ENCODE measurements at regions not wholly inside any gene's neighbourhood (a gene's known extent, or its start where the extent isn't known, plus 50 kb on each side); places are given as distances from the start of the nearest gene placed in this dataset.

DNA sequence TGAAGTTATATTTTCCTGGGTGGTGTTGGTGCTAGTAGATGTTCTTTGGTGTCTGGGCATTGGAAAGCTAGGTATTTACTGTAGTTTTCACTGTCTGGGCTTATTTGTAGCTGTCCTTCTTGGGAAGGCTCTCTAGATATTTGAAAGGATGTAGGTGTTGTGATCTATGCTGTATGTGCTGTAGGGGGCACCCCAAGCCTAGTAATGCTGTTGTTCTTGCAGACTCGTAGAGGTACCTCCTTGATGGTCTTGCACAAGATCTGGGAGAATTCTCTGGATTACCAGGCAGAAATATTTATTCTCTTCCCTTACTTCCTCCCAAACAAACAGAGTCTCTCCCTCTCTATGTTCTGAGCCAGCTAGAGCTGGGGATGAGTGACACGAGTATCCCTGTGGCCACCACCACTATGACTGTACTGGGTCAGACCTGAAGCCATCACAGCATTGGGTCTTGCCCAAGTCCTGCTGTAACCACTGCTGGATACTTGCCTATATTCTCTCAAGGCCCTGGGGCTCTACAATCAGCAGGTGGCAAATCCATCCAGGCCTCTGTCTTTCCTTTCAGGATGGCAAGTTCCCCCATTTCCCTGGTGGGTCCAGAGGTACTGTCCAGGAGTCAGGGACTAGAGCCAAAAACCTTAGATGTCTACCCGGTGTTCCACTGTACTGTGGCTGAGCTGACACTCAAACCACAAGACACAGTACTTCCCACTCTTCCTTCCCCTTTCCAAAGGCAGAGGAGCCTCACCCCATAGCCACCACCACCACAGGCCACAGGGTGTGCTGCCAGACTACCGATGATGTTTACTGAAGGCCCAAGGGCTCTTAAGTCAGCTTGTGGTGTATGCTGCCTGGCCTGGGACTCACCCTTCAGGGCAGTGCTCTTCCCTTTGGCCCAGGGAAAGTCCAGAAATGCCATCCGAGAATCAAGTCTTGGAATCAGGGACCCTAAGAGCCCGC lies 195.2 kb upstream of the DPPA4 start:
- intact Hi-C loops (cut with micrococcal nuclease; ENCODE audit: unreplicated experiment), result loop anchor here (1.0 to 10.0 kb wide), 5 partner anchors 275 to 1805 kb away; no protein-coding TSS in a partner anchor
- Mint-ChIP-seq H3K27ac (ENCODE audit: unreplicated experiment) (peak overlapping the region; percentile 4), H3K27me3 (ENCODE audit: unreplicated experiment) (no peaks in the 10 kb centered on the region), H3K36me3 (ENCODE audit: insufficient read depth, unreplicated experiment) (no peaks in the 10 kb centered on the region), H3K4me1 (ENCODE audit: low read depth, unreplicated experiment) (peaks cover 15% of the 10 kb centered on the region), H3K9me3 (ENCODE audit: low read depth, unreplicated experiment) (peaks cover 2% of the 10 kb centered on the region), H3K4me3 (ENCODE audit: low read depth, unreplicated experiment) (no peak overlapping the region)
- DNase-seq, result peak; percentile 84
- peak; percentile 21 for TF ChIP-seq CTCF (IDR thresholded peaks at IDR 0.05; ENCODE audit: unreplicated experiment)
- BruUV-seq (replicated peaks), result no TSS peak
- CTCF ChIA-PET, result no interaction called here

GRCh38 chr3:109545746-109546145 lies 208.4 kb upstream of the DPPA4 start:
- no peaks in the 10 kb centered on the region for H3K36me3 Mint-ChIP-seq (ENCODE audit: insufficient read depth, unreplicated experiment)
- intact Hi-C loops (cut with micrococcal nuclease; ENCODE audit: unreplicated experiment), result no loop called here
- TF ChIP-seq CTCF (IDR thresholded peaks at IDR 0.05; ENCODE audit: unreplicated experiment), result no peak
- H3K9me3 Mint-ChIP-seq (ENCODE audit: low read depth, unreplicated experiment), result peaks cover 4% of the 10 kb centered on the region
- no peak for DNase-seq
- H3K27ac Mint-ChIP-seq (ENCODE audit: unreplicated experiment), result no peak overlapping the region
- no TSS peak for BruUV-seq (replicated peaks)
- H3K27me3 Mint-ChIP-seq (ENCODE audit: unreplicated experiment), result no peaks in the 10 kb centered on the region
- no peak overlapping the region for H3K4me3 Mint-ChIP-seq (ENCODE audit: low read depth, unreplicated experiment)
- peaks cover 18% of the 10 kb centered on the region for H3K4me1 Mint-ChIP-seq (ENCODE audit: low read depth, unreplicated experiment)
- CTCF ChIA-PET, result no interaction called here

GRCh38 chr3:109548192-109548938 lies 211.0 kb upstream of the DPPA4 start:
- Mint-ChIP-seq H3K4me3 (ENCODE audit: low read depth, unreplicated experiment) (no peak overlapping the region), H3K27ac (ENCODE audit: unreplicated experiment) (no peak overlapping the region), H3K9me3 (ENCODE audit: low read depth, unreplicated experiment) (no peaks in the 10 kb centered on the region), H3K4me1 (ENCODE audit: low read depth, unreplicated experiment) (peaks cover 18% of the 10 kb centered on the region), H3K36me3 (ENCODE audit: insufficient read depth, unreplicated experiment) (no peaks in the 10 kb centered on the region), H3K27me3 (ENCODE audit: unreplicated experiment) (no peaks in the 10 kb centered on the region)
- DNase-seq, result no peak
- no TSS peak for BruUV-seq (replicated peaks)
- CTCF ChIA-PET, result no interaction called here
- intact Hi-C loops (cut with micrococcal nuclease; ENCODE audit: unreplicated experiment), result no loop called here
- no peak for TF ChIP-seq CTCF (IDR thresholded peaks at IDR 0.05; ENCODE audit: unreplicated experiment)

- no TSS peak for BruUV-seq (replicated peaks)
- Mint-ChIP-seq H3K36me3 (ENCODE audit: insufficient read depth, unreplicated experiment) (no peaks in the 10 kb centered on the region), H3K4me1 (ENCODE audit: low read depth, unreplicated experiment) (peaks cover 24% of the 10 kb centered on the region), H3K27ac (ENCODE audit: unreplicated experiment) (no peak overlapping the region), H3K27me3 (ENCODE audit: unreplicated experiment) (no peaks in the 10 kb centered on the region), H3K4me3 (ENCODE audit: low read depth, unreplicated experiment) (no peak overlapping the region), H3K9me3 (ENCODE audit: low read depth, unreplicated experiment) (peaks cover 4% of the 10 kb centered on the region)
- DNase-seq, result no peak
- intact Hi-C loops (cut with micrococcal nuclease; ENCODE audit: unreplicated experiment), result loop anchor here (10.0 kb wide), 1 partner anchor 91 kb away; no protein-coding TSS in a partner anchor
- CTCF ChIA-PET, result interaction anchor here (0.6 kb wide), 1 partner anchor 1453 kb away, joined by 3 read pairs; no protein-coding TSS in a partner anchor
- no peak for TF ChIP-seq CTCF (IDR thresholded peaks at IDR 0.05; ENCODE audit: unreplicated experiment)
Observed at GRCh38 chr3:109553591-109554371, 216.4 kb upstream of the DPPA4 start.

All from Calu3 (cell line).